ENCODE measurements at regions not wholly inside any gene's neighbourhood (a gene's known extent, or its start where the extent isn't known, plus 50 kb on each side); places are given as distances from the start of the nearest gene placed in this dataset.

GRCh38 chr13:65907666-65908525, 1322.2 kb downstream of the PCDH9 start:
- FAIRE-seq = no peak
- DNase-seq (ENCODE audit: insufficient read length, low spot score) = no peak

DNA sequence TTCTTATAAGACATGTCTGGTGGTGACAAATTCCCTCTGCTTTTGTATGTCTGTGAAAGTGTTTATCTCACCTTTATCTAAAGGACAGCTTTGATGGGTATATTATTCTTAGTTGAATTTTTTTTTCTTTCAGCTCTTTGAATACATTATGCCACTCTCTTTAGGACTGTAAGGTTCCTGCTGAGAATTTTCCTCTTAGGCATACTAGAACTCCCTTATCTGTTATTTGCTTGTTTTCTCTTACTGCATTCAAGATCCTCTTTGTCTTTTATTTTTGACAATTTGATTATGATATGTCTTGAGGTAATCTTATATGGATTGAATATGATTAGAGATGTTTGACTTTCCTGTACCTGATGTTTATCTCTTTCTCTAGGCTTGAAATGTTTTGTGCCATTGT, 1328.4 kb downstream of the PCDH9 start:
- DNase-seq (ENCODE audit: insufficient read length, low spot score) = no peak
- no peak for FAIRE-seq

GRCh38 chr13:65894049-65894448, 1336.1 kb downstream of the PCDH9 start:
- DNase-seq (ENCODE audit: insufficient read length, low spot score) = no peak
- FAIRE-seq = no peak

- no peak for FAIRE-seq
- DNase-seq (ENCODE audit: insufficient read length, low spot score) = no peak
Measured at GRCh38 chr13:65892859-65893258, 1337.3 kb downstream of the PCDH9 start.

DNA sequence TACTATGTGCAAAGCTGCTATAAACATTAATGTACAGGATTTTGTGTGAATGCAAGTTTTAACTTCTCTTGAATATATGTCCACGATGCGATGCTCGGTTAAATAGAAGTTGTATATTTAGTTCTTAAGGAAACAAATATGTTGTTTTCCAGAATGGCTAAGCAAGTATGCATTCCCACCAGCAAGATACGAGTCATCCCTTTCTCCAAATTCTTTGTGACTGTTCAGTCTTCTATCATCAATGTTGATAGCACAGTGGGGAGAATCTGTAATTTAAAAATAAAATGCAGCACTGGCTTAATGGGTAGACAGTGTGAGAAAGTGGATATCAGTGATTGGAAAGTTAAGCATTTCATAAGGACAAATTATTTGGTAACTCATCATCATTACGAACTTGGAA, 1340.8 kb downstream of the PCDH9 start:
- FAIRE-seq (no peak), DNase-seq (ENCODE audit: insufficient read length, low spot score) (no peak)

DNA sequence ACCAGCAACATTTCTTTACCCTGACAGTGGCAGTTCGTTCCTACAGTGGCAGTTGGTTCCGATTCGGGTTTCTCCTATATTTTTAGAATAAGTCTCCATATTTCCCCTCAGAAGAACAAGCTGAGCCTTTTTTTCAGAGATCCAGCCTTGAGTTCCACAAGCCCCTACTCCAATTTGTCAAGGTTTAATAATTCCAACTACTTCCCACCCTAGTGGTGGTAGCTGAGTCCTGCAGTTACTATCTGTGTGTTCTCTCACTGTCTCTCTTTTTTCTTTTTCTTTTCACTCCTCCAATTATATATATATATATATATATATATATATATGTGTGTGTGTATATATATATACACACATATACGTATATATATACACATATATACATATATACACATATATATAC, 1347.3 kb downstream of the PCDH9 start:
- DNase-seq (ENCODE audit: insufficient read length, low spot score) (no peak), FAIRE-seq (no peak)

GRCh38 chr13:65881561-65882155, 1348.5 kb downstream of the PCDH9 start:
- DNase-seq (ENCODE audit: insufficient read length, low spot score) (no peak), FAIRE-seq (no peak)

DNA sequence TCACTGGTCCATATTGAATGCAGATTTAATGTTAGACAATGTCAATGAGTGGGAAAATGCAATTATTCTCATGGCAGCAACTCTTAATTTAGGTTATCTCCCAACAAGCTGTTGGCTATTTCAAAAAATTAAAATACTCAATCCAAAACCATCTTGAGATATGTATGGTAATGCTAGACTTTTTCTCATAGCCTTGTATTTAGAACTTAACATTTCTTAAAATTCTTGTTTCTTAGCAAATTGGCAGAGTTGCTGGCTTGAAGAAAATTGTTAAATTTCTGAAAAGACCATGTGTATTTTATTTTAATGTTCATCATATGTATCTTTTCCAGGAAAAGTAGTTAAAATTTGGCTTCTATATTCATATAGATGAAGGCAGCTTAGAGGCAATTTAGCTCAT, 1355.1 kb downstream of the PCDH9 start:
- DNase-seq (ENCODE audit: insufficient read length, low spot score) = no peak
- FAIRE-seq = no peak

GRCh38 chr13:65872448-65872847, 1357.7 kb downstream of the PCDH9 start:
- FAIRE-seq = no peak
- DNase-seq (ENCODE audit: insufficient read length, low spot score) = no peak

DNA sequence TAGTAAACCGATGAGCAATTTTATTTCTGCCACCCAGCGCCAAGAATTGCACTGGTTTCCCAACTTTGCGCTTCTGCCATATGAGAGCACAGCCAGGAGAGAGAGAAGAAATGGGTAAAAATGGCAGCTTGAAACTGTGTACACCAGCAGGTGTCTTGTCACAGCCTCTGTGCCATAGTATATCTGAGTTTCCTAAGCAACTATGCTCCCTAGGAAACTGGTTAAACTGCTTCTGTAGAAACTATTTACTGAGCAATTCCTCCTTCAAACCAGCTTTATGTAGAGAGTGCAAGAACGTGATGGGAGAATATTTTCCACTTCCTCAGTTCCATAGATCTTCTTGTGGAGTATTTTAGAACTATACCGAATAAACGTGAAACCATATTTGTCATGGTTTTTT, 1361.3 kb downstream of the PCDH9 start:
- DNase-seq (ENCODE audit: insufficient read length, low spot score) = no peak
- no peak for FAIRE-seq

- no peak for FAIRE-seq
- no peak for DNase-seq (ENCODE audit: insufficient read length, low spot score)
Measured at GRCh38 chr13:65868099-65868498, 1362.0 kb downstream of the PCDH9 start.

DNA sequence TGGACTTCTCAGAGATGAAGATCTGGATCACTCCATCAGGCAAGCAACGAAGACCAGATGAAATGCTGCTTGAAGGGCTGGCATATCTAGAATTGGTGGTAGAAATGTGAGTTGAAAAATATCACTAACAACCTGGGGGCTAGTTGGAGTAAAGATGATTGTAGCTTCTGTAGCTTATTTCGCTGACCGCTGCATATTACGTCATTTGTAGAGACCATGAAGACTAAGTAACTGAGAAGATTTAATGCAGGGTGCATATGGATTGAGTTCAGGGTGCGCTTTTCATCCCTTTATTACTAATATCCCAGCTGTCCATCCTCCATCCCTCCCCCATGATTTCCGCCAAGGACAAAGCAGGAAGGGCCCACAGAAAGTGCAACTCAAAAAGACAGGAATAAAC, 1364.0 kb downstream of the PCDH9 start:
- FAIRE-seq (no peak), DNase-seq (ENCODE audit: insufficient read length, low spot score) (no peak)

- no peak for FAIRE-seq
- DNase-seq (ENCODE audit: insufficient read length, low spot score) = no peak
Measured at GRCh38 chr13:65865206-65865605, 1364.9 kb downstream of the PCDH9 start.

- DNase-seq (ENCODE audit: insufficient read length, low spot score) = no peak
- FAIRE-seq = no peak
Measured at GRCh38 chr13:65864039-65864438, 1366.1 kb downstream of the PCDH9 start.

- DNase-seq (ENCODE audit: insufficient read length, low spot score) = no peak
- no peak for FAIRE-seq
Measured at GRCh38 chr13:65860306-65860705, 1369.8 kb downstream of the PCDH9 start.

- no peak for FAIRE-seq
- DNase-seq (ENCODE audit: insufficient read length, low spot score) = no peak
Measured at GRCh38 chr13:65857942-65858565, 1372.1 kb downstream of the PCDH9 start.

DNA sequence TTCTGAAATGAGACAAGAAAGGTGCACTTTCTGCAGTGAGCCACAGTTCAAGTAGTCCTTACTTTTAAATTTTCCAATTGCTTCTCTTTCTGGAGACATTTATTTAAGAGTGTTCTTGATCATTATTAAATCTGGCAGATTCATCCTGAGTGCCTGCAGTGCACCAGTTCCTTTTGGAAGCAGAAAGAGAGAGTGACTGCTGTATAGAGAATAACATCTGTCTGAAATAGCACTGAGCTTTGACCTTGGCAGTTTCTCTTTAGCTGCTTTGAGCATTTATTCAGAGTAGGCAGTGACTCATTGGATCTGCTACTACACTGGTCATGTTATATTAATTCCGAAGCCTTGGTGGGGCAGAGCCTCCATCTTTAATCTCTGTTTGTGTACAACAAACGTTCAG, 1373.7 kb downstream of the PCDH9 start:
- DNase-seq (ENCODE audit: insufficient read length, low spot score) (no peak), FAIRE-seq (no peak)

DNA sequence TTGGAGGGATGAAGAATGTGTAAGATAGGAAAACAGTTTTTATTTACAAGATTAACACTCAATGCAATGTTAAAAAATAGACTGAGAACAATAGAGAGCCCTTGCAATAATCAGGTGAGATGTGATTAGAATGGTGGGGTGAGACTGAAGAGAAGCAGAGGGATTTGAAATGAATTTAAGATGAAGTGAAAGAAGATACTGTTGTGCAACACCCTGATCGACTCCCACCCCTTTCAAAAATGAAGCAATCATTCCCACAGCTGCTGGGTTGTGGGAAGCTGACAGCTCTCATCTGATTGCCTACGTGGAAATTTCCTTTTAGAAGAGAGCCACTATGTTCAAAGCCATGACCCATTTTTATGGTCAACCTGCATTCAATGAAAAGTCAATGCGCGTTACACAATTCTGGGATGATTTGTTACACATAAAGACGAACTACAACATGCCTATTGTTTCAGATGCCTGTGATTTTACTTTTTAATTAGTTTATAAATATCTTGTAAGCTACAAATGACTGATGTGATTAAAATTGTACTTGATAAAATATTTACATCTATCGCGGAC, 1374.8 kb downstream of the PCDH9 start:
- FAIRE-seq = no peak

GRCh38 chr13:65854431-65854830, 1375.7 kb downstream of the PCDH9 start:
- FAIRE-seq = no peak
- no peak for DNase-seq (ENCODE audit: insufficient read length, low spot score)

More for the DNA sequence above, 1374.8 kb downstream of the PCDH9 start:
- peak; percentile 1 for DNase-seq (ENCODE audit: insufficient read length, low spot score)

DNA sequence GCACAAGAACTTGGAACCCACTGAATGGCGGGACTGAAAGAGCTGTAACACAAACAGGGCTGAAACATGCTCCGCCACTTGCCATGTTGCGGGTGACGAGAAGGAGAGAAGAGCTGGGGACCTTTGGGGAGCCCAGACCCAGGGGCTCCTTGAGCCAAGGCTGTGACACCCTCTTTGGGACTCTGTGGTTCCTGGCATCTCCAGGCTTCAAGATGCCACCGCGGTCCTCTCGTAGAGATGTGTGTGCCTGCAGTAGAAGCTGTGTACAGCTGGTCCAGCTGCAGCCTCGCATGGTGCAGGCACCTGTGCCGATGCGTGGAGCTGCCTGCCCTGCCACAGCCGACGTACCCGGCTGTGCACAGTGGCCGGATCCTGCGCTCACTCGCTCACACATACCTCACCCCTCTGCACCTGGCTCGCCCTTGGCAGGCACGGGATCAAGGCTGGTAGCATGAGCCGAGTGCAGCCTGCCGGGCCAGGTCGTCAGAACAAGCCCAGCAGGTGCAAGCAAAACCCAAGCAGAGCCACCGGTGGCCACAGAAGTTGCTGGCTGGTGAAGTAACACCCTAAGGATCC, 1385.8 kb downstream of the PCDH9 start:
- DNase-seq (ENCODE audit: insufficient read length, low spot score) (no peak), FAIRE-seq (no peak)

- FAIRE-seq (no peak), DNase-seq (ENCODE audit: insufficient read length, low spot score) (no peak)
Measured at GRCh38 chr13:65843314-65843731, 1386.8 kb downstream of the PCDH9 start.

Measured in HTR-8/SVneo (cell line).